HG03342 (cell line): ENCODE measurements at regions not wholly inside any gene's neighbourhood (a gene's known extent, or its start where the extent isn't known, plus 50 kb on each side); places are given as distances from the start of the nearest gene placed in this dataset.

Experiments used
- ATAC-seq: cut with Tn5 transposase; IDR thresholded peaks from one replicate; pipeline ENCODE4 v1.9.1; 2021; ENCODE audit warnings: mild to moderate bottlenecking, moderate library complexity; ENCODE audit not compliant: unreplicated experiment

DNA sequence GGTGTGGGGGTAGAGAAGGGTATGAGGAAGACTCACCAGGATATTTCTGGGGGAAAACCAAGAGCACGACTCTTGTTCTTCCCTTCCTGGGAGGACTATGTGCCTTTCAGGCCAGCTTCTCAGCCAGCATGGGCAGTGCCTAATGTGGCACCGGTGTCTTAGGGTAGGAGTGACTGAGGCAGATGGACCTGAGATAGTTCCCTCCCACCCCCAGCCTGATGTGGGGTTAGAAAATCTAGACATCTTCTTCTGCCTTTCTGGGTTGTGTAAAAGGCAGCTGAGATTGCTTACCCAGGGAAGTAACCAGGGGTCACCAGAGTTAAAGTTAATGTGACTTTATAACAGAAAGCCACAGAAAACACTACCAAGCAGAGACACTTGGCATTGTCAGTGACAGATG, 127.3 kb downstream of the TMA16 start:
- ATAC-seq: no peak

DNA sequence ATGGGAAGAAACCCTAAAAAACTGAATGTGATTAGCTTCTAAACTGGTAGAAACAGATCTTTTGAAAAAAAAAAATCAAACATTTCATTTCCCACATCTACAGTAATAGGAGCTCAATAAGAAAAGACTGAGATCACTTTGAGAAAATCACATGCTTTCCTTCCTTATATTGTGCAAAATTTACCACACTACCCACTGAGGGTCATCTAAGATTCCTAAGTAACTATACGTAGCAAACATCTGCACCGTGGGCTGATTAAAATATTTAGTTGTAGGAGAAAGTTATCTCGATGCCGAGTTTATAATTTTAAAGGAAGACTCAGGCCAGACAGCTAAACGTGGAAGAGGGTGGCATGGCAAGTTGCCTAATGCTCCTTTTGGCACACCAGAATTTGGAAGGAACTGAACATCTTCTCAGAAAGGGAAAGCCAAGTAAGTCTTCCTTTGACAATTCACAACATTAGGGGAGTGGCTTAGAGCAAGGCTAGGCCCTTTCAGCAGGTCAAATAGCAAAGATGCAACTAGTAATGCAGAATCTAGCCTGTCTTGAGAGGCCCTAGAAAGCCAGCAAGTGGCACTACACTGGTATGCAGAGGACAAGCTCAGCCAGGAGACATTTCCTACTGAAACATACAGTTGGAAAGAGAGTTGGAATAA, 128.0 kb downstream of the TMA16 start:
- no peak for ATAC-seq

DNA sequence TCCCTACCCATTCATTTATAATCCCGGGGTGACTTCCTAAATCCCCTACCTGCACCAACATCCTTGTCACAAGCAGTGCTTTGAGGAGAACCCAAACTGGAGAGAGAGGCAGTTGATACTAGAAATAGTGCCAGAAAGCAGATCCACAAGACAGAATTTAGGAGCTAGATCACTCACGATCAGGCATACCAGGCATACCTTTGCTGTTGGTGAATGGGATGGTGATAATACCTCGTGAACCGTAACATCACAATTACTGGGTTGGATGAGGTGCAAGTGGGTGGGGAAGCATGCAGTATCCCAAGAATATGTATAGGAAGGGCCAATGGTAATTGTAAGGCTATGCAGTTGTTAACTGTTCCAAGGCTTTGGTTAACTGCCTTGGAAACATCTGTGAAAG, 129.3 kb downstream of the TMA16 start:
- no peak for ATAC-seq

DNA sequence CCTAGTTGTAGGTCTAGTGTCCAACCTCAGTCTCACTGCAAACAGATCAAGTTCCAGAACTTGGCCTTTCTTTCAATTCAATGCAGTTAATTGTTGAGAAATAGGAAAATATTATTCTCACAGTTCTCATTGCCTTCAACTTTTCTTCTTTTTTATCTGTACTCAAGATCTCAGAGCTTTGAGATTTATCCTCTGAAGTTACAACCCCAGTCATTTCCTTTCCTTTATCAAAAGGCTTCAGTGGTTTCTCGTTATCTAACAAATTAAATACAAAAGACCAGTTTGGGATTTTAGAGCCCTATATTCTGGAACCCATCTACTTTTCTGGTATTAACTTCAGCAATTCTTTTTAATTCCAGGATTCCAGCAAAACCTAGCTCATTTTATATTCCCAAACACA, 130.2 kb downstream of the TMA16 start:
- ATAC-seq: no peak

DNA sequence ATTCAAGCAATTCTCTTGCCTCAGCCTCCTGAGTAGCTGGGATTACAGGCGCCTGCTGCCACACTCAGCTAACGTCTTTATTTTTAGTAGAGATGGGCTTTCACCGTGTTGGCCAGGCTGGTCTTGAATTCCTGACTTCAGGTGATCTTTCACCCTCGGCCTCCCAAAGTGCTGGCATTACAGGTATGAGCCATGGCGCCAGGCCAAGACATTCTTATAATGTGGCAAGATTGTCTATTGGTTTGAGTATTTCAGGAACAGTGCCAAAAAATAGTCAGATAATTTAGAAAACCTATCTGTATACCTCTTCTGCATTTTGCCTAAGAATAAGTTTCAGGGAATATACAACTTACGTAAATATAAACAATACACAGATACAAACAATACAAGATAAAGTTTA, 136.8 kb downstream of the TMA16 start:
- ATAC-seq: no peak

DNA sequence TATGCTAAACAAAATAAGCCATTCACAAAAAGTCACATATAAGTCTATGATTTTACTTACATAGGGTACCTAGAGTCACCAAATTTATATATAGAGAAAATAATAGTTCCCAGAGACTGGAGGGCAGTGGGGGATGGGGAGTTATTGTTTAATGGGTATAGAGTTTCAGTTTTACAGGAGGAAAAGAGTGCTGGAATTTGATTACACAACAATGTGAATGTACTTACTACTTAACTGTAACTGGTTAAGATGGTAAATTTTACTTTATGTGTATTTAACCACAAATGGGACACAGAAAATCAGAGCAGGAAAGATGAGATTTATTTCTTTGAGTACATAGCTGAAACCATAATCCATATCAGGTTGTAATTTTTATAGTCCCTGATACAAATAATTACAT, 144.4 kb downstream of the TMA16 start:
- ATAC-seq: no peak

DNA sequence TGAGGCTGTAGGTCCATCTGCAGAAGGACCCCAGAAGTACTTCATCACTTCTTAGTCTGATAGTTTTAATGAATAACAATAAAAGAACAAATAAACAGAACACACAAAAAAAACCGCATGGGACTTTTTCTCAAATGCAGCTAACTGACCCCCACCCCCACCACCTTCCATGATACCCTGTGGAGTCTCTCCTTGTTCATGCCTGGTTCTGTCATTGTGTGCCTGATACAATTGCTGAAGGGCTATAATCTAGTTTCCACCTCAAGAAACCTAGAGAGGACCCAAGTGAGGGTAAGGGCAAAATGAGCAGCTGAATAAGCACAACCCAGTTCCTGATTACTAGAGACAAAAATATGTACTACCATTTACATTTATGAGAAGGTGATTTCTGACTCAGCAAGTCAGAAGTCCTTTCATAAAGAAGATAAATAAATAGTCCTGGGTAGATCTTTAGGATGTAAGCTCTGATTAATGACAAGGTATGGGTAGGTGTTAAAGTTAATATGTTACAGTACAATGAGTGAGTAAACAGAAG, 155.1 kb downstream of the TMA16 start:
- no peak for ATAC-seq

DNA sequence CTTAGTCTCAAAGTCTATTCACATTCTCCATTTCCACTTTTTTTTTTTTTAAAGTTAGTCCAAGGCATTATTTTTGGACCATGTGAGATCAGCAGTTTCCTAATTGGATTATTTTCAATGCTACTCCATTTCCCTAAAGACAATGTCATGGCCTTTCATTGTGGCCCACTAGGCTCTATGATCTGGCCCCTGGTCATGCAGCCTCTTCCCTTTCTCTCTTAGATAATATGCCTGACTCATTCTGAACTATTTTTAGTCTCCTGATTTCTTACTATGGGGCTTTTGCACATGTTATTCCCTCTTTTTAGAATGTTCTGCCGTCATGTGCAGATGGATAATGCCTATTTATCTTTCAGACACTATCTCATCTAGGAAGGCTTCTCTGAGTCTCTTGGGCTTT, 157.3 kb downstream of the TMA16 start:
- no peak for ATAC-seq

DNA sequence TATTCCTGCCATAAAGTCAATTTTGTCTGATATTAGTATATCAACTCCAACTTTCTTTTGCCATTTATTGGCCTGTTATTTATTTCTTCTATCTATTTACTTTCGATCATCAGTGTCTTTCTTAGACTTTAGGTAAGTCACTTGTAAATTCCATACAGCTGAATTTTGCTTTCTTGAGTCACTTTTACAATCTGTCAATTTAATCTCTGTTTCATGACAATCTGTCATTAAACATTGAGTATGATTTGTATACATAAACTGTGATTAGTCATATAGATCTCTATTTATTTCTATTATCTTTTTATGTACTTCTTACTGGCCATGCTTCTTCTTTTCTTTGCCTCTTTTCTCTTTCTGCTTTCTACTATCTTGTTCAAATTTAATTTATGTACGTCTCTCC, 160.1 kb downstream of the TMA16 start:
- ATAC-seq: no peak

DNA sequence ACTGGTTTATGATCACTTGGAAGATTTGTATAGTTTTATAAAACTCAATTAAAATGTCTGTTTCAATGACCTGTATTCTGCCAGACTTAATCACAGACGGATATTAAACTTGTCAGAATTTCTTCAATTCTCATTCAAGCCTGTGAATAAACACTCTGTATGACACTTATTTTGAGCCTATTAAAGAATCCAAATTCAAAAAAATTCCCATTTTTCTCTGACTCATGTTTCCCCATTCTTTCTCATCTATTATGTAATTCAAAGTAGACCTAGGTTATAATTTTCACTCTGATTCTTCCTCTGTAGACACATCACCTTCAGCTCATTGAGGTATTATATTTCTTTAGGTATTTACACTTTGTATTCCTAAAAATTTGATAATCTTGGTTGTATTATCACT, 166.1 kb downstream of the TMA16 start:
- ATAC-seq: no peak

DNA sequence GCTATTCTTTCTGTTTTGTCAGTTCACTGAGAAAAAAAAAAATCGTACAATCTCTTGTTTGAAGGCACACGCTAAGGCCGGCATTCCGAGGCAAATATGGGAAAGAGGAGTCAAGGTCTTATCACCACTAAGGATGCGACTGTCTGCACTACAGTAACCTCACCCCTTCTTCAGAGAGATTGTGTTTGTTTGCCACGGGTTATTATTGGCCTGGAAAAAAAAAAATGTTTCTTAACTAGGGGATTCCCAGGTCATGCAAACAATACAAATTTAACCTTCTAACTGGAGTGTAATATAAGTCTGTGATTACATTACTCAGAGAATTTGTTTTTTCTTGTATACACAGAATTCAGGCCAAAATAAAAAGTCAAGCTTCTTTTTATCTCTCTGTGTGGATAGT, 168.3 kb downstream of the TMA16 start:
- peak; percentile 27 for ATAC-seq

DNA sequence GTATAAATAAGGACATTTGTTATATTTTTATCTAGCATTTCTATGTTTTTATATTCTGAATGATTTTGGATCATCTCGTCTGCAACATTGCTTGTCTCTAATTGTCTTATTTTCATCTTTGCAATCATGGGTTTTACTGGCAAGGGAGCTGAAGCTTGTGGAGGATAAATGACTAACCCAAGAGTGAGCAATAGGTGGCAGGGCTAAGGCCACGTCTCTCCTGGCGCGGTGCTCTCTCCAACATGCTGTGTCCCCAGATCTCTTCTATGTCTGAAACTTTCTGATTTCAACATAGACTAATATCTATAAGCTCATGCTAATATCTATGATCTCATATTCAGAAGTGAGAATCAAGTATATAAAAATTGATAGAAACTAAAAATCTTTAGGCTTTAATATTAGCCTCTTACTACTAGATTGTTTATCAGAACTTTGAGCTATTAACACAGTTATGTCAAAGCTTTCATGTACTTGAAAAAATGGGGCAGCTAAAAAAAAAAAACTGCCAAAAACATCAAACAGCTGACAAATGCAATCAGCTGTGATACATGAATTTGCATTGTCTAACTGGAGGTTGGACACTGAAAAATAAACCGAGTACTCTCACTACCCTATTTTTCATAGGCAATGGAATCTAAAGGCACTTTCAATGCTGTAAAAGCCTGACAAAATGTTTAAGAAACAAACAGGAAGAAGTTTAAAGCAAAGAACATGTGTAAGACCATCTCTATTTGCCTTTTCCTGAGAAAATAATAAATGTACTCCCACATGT, 169.2 kb downstream of the TMA16 start:
- peak; percentile 85 for ATAC-seq

DNA sequence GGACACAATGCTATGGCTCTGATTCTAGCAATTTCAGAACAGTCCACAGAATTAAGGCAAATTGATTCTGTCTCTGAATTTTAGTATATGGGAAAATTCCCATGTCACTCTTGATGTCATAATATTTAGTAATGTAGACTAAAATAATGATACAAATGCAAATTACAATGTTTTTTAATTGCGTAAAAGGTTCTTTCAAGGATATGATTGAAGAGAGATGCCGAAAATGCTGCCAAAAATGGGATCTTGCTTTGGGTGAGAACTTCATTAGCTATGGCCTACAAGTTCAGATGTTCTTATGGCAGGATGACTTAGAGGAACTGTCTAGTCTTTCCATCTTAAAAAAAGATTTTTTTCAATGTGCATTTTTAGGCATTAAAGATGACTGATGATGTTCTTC, 170.6 kb downstream of the TMA16 start:
- no peak for ATAC-seq

DNA sequence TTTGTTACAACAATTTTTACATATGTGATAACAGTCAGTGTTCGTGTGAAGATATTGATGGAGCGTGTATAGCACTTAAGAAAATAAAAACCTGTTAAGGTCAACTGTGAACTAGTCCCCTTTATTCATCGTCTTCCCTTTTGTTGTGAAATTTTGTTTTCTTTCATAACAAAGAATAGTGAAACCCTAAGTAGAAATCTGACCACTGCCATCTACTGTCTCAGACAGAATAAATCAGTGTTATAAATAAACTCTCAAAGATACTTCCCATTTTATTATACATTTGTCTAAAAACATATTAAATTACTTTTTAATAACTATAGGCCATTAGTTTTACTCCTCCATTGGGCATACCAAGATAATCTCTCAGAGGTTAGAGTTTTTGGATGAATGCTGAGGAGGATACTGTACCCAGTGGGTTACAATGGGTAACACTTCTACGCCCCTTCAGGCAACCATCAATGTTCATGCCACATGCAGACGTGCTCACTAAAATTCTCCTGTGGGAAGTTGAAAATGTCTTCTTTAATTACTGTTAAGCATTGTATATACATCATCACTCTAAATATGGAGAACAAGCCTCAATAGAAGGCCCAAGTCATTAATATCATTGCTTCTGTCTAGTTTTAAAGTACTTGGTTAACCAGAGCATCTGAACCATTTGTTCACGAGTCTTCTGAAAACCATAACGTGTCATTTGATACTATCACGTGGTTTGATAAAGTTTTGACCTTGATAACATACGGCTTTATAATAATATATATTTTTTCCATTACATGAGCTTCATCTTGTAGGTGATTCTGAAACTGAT, 171.2 kb downstream of the TMA16 start:
- ATAC-seq: peak; percentile 39

DNA sequence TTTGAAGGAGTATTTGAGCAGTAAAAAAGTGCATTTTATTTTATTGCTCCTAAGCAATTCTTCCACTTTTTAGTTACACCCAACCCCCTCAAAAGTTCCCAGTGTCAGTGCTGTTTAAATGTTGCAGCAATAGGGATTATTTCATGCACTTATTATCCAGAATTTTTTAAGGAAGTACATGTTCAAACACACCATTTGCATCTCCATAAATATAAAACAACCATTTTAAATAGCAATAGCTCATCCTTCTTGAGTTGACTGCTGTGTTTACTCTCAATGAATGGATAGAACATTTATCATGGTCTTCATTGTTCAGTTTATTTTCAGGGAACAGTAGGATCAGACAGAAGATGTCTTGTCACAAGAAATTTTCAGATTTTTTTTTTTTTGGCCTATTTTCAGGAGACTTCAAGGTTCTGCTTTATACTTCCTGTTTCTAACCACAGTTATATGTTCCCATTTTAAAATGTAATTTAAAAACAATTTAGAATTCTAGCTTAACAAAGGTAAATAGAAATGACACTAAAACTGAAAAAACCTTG, 171.9 kb downstream of the TMA16 start:
- ATAC-seq: no peak

DNA sequence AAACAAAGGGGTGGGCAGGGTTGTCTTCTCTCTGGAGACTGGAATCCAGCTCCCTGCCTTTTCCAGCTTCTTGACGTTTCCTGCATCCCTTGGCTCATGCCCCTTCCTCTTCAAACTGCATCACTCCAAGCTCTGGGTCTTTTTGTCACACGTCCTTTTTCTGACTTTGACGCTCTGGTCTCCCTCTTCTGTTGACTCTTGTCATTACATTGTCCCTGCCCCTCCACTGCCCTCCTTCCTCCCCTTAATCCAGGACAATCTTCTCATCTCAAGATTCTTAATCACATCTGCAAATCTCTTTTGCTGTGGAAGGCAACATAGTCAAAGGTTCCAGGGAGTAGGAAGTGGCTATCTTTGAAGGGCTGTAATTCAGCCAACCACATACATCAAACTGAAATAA, 178.3 kb downstream of the TMA16 start:
- ATAC-seq: no peak

DNA sequence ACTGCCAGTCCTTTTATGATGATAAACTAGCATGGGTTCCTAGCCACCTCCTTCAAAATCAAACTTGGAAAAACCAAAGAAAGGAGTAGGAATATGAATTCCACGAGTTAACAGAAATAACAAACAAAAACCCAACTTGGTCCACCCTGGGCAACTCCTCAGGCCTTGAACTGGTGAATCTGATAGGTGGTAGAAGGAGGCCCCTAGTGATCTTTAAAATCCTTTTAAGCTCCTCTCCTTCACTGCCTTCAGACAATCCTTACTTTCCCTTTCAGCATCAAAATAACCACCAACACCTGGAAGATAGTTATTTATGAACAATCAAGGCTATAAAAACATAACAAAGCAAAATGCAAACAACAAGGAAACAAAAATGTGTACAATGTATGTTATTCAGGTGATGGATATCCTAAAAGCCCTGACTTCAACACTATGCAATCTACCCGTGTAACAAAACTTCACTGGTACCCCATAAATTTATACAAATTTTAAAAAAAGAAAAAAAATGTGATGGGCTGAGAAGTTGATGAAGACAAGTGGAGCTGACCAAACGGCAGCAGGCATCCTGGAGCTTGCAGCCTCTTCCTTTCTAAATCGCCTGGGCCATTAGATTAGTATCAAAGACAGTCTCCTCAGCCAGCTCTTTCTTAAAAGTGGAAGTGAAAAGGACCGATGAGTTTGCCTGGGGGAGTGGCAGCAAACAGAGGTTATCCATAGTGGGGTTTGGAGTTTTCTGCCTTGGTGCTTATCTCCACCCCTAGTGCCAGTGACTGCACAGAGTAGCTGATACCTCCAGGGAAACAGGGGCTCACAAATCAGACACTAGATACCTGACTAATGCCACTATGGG, 179.6 kb downstream of the TMA16 start:
- ATAC-seq: peak; percentile 63

DNA sequence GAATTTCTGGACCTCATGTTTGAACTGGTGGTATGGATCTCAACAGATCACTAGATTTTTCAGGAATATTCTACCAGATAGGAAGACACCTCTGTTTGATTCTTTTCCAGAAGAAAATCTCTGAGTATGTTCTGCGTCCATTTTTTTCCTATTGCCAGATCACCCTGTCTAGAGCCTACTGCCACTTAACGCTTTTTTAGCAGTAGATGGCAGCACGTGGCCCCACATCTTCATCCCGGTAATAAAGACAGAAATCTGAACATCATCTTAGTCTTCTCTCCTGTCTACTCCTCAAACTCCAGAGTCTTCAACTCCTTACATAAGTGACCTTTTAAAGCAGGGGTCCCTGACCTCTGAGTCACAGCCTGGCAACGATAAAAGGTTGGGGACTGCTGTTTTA, 184.7 kb downstream of the TMA16 start:
- no peak for ATAC-seq

DNA sequence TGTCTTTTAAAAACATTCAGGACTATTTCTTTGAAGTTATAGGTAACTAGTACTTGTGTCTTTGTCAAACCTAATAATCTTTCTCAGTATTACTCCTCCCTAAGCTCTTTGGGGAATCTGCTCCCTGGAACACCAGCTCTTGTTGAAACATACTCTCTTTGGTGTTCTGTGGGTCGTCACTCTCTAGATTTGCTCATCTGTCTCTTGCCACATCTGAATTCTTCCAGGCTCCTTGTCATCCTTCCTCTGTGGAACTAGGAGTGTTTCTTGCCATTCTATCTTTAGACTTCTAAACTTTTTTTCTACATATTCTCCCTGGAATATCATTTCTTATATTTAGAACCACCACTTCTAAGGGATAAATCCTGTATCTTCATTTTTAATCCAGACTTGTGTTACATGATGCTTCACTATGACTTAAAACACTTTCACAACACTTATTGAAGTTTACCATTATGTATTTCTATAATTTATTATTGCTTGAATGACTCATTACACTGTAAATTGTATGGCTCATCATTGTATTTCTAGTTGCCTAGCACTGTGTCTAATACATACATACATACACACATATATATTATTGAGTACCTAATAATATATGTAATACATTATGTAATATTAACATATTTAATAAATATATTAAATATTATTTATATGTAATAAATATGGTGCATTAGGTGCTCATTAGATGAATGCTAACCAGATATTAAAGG, 186.1 kb downstream of the TMA16 start:
- no peak for ATAC-seq
